Right ventricle myocardium superior (tissue), 1 donor: ENCODE measurements at regions not wholly inside any gene's neighbourhood (a gene's known extent, or its start where the extent isn't known, plus 50 kb on each side); places are given as distances from the start of the nearest gene placed in this dataset.

Experiments used
- ATAC-seq: fragments of 200-7000 bp; cut with Tn5 transposase; one replicate; pipeline ENCODE4 v1.9.1; 2020; ENCODE audit warnings: mild to moderate bottlenecking; ENCODE audit not compliant: poor library complexity
- DNase-seq: peaks from one replicate; pipeline ENCODE4 v3.0.0-alpha.2; 2020
- intact Hi-C: fragments of 100-400 bp; cut with DNase I; formaldehyde crosslinking; loops from one replicate; pipeline ENCODE4 v1.11.2; 2022
- donor health status: DM: no; HTN: yes; CAD: no; lungs with severe emphysema.

DNA sequence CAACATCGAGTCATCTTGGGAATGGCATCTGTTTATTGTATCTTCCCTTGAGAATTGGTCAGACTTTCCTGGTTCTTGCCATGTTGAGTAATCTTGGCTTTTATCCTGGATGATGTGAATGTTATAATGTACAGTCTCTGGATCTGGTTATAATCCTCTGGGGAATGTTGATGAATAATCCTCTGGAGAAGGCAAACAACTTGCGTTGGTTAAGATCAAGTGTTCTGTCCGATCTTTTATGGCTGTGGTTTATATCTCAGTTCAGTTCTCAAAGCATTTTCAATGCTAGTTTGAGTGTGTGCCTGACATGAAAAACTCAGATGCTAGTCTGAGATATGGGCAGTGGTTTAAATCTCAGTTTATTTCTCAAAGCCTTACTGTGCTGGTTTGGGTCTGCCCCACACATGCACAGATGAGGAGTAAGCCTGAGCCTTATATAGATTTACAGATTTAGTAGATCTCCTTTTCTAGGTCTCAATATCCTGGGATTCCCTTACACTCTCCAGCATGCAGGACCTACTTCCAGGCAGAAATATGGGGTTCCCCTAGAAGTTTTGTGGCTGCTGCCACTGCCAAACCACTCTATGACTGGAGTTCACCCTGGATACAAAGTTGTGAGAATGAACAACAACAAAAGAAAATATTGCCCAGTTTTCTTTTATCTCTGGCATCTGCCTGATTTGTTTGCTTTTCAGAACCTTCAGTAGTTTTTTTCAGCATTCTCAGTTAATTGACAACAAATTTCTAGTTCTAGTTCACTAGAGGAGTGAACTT, 191.8 kb upstream of the MAN1A1 start:
- peak; percentile 74 for ATAC-seq
- intact Hi-C loops: no loop called here
- DNase-seq: no peak

DNA sequence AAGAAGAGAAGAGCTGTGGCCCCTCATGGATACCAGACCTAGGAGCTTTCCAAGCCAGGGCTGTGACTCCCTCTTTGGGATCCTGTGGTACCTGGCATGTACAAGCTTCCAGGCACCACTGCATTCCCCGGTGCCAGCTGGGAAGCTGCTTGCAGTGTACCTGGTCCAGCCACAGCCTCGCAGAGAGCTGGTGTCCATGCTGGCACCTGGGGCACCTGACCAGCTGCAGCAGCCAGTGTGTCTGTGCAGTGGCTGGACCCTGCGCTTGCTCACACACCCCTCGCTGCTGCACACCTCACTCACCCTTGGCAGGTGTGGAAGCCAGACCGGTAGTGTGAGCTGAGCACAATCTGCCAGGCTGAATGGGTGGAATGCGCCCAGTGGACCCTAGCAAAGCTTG, 190.9 kb upstream of the MAN1A1 start:
- ATAC-seq (no peak), DNase-seq (peak; percentile 31)
- intact Hi-C loops: no loop called here

DNA sequence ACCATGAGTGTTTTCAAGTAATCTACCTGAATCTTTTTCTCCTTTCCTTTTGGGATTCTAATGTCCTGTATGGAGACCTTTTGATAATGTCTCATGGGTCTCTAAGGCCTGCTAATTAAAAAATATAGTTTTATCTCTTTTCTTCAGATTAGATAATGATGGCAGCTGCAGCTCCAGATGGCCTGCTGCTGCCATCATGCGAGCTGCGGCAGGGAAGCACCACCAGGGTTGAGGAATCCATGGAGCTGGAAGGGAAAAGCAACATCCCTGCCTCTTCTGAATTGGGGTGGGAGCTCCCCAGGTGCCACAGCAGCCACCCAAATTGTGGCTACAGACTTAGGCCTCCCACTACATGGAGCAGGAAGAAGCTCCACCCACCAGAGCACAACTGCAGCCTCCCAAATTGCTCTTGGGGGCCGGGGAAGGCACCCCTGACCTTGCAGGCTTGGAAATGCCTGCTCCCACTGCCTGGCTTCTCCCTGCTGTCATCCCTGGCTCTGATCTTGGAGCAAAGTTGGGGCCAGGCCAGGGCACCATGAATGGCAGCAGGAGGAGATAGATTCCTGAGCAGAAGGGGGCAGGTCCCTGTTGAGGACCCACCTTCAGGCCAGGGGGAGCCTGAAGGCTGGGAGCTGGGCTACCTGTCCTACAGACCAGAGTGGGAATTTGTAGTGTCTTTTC, 189.6 kb upstream of the MAN1A1 start:
- intact Hi-C loops: no loop called here
- no peak for DNase-seq
- ATAC-seq: no peak

DNA sequence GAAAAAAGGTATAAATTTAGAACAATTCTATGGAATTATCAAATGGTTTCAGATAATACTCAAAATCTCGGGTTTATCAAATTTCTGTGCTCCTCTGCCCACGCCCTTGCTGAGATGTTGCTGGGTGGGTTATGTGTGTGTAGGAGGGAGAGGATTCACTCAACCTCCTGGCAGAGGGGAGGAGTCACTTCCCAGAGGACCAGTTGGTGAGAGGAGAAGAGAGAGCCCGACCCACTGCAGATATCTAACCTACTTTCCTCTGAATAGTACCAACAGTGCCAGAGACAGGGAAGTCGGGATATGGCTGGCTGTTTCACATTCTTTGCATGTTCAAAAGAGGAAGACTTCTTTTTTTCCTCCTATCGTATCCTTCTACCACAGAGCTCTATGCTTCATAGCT, 187.1 kb upstream of the MAN1A1 start:
- intact Hi-C loops: no loop called here

DNA sequence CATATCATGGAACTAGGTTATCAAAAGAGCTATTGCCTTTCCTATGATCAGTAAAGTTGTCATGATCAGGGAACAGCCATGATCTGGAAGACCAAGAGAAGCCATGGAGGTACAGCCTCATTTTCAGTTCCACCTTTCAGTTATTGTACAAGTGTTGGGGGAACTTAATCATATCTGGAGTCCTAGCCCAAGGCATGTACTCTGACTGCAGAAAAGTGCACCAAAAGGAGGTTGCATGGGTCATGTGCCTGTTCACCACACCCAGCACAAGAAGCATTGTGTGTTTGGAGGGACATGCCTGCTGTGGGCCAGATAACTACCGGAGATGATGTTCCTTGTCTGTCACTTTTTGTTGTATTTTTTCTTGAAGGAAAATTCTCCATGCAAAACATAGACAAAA, 185.8 kb upstream of the MAN1A1 start:
- intact Hi-C loops: no loop called here
- ATAC-seq (no peak), DNase-seq (no peak)

More for the DNA sequence above, 187.1 kb upstream of the MAN1A1 start:
- ATAC-seq (no peak), DNase-seq (no peak)

DNA sequence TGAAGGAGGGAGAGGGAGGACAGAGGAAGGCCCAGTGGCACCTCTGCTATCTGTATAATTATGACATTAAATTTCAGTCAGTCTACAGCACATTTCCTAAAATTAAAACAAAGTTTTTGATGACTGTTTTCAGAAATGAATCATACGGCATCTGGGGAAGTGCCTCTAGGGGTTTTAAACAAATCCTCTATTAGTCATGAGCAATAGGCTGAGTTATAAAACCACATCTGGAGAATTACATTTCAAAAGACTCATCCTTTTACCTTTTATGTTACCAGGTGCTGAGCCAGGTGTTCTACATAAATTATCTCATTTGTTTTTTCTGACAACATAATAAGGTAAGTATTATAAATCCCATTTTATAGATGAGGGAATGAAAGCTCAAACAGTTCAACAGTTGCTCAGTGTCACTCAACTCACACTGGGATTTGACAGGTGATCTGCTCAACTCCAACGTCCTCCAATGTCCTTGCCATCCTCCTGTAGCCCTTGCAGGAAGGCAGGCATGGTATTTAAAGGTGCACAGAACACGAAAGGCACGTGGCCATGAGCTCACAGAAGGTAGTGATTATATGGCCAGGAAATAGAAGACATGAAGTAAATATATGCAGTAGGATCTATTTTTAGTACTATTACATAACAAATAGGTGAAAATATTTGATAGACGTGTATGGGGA, 184.2 kb upstream of the MAN1A1 start:
- intact Hi-C loops: no loop called here
- no peak for DNase-seq
- peak; percentile 36 for ATAC-seq

DNA sequence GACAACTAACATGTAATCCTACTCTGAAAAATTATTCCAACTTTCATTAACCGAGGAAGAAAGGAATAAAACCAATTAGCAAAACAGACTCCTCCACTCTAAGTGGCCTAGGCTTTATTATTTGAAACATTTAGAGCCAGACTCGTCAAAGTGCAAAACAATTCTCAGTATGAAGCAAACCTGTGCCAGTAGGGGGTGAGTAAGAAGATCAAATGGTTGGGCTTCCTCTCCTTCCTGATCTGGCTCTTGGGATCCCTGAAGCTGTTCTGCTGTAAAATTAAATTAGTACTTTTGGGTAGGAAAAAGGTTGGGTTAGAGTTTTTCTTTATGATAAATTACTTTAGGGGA, 177.6 kb upstream of the MAN1A1 start:
- intact Hi-C loops: no loop called here
- ATAC-seq (no peak), DNase-seq (no peak)

DNA sequence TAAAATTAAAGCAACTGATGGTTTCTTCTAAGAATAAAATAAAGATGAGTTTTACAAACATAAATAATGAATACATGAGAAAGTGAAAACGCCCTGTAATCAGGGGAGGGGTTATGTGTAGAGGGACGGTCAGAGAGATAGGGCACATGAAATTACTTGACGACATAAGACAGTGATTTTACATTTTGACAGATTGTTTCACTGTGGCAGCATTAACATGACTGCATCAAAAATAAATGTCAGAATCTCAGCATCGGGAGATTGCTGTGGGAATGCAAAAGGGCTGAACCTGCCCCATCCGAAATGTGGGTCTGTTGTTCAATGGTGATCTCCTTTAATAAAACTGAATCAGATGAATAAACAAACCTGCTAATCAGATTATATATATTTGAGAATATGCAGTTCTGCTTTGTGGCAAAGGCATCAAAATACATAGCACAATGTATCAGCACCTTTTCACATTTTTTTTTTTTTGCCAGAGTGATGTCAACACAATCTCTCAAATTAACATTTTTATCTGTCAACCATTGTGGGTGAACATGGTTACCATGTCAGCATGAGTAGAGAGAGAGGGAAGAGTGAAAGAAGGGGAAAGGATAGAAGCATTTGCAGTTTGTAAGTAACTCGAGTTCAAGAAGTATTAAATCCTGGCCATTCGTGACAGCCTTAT, 177.1 kb upstream of the MAN1A1 start:
- DNase-seq (no peak), ATAC-seq (no peak)
- intact Hi-C loops: no loop called here

DNA sequence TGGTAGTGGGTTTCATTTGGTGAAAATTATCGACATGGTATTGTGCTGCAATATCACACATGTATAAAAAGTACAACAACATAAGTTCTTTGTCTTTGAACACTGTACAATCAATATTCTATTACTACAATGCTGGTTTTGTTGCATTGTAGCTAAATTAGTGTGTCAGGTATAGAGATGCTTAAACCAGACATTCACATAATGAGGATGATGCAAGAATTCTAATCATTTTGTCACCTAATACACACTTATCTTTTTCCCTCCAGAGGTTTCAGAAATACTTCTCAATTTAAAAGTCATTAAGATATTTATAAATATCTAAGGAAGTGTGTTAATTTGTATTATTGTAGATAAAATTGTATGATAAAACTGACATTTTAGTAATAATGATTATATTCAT, 174.8 kb upstream of the MAN1A1 start:
- no peak for DNase-seq
- ATAC-seq: no peak
- intact Hi-C loops: no loop called here

DNA sequence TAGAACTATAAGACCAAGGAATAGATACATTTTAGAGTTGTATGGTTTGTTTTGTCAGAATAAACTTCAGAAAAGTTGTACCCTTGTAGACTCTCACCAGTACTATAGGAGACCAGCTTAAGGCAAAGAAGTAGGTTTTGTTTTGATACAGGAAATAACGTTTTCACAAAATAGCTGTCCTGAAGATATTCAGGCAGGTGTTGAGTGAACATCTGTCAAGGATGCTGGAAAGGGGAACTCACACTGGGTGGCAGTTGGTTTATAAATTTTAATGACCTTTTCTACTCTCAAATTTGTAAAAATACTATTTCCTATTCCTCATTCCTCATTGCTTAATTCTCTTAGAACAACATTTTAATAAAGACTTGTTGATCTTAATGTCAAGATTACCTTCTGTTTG, 174.0 kb upstream of the MAN1A1 start:
- ATAC-seq: no peak
- DNase-seq: no peak
- intact Hi-C loops: no loop called here

DNA sequence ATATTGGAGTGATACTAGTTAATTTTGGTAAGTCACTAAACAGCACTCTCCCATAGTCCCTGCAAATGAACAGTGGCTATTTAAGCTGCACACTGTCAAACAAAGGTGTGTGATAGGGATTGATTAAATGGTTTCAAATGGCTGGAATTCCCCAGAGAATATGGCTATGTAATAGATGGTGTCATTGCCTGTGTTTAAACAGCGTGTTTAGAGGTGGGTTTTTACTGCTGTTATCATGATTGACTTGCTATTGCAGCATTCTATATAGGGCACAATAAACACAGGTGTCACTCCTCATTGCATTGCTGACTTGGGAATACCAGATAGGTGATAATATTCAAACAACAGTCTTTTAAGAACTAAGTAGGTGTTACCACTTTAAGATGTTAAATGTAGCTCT, 171.7 kb upstream of the MAN1A1 start:
- no peak for ATAC-seq
- DNase-seq: no peak

DNA sequence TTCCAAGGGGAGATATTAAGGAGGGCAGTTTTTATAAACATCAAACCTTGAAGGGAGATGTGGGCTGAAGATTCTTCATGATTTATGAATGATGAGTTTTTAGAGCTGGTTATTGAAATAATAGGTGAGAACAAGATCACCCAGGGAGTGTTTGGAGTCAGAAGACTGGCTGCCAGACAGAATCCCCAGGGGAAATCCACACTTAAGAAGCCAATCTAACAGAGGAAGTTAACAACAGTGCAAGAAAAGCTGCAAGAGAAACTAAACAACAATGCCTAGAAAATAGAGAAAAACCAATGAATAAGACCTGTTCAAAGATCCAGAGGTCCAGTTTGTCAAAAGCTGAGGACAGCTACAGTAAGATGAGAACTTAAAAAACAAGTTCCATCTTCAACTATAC, 167.9 kb upstream of the MAN1A1 start:
- no peak for DNase-seq
- ATAC-seq: no peak
- intact Hi-C loops: no loop called here

More for the DNA sequence above, 171.7 kb upstream of the MAN1A1 start:
- intact Hi-C loops: no loop called here

DNA sequence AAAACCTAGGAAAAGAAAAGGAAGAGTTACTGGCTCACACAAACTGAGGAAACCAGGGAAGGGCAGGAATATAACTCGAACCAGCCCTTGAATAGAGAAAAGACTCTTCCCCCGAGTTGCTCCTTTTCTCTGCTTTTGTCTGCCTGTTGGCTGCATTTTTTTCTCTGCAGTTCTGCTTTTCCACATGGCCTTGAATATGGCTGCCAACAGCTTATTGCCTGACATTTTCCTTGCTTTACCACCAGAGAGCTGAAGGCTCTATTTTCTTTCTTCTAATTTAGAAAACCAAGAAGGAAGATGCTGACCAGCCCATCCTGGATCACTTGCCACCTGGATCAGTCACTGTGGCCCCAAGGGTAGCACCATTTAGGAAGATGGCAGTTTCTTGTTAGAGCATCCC, 164.8 kb upstream of the MAN1A1 start:
- intact Hi-C loops: no loop called here
- DNase-seq (no peak), ATAC-seq (no peak)

DNA sequence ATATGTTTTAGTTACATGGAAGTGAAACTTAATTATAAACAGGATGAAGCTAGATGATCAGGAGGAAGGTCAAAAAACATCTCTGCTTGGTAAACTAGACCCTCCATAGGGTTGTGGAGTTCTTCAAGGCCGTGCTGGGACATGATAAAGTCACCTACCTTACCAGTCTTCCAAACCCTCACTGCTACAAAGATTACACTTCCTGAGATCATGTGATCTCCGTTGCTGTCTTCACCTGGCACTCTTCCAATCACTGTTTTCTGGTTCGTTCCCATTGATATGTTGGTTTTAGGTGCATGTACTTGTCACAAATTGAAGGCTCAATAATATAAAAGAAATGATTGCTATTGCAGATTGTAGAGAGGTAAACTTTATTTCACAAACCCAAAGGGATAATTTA, 161.5 kb upstream of the MAN1A1 start:
- DNase-seq: no peak
- intact Hi-C loops: no loop called here
- no peak for ATAC-seq

DNA sequence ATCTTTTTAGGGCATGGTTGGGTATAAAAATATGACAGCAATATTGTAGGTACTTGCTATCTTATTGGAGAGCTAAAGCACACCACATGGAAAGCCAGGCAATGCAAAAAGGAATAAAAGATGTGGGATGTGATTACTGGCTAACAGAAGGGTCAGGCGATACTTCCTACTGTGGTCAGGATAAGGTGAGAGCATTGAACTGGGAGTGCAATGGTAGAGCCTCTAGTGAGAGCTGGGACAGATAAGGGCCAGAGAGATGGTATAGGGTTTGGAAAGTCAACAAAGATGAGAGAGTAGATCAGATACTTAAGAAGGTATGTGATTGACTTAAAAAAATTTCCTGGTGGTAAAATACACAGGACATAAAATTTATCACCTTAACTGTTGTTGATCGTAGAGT, 160.7 kb upstream of the MAN1A1 start:
- ATAC-seq: no peak
- intact Hi-C loops: no loop called here
- no peak for DNase-seq

DNA sequence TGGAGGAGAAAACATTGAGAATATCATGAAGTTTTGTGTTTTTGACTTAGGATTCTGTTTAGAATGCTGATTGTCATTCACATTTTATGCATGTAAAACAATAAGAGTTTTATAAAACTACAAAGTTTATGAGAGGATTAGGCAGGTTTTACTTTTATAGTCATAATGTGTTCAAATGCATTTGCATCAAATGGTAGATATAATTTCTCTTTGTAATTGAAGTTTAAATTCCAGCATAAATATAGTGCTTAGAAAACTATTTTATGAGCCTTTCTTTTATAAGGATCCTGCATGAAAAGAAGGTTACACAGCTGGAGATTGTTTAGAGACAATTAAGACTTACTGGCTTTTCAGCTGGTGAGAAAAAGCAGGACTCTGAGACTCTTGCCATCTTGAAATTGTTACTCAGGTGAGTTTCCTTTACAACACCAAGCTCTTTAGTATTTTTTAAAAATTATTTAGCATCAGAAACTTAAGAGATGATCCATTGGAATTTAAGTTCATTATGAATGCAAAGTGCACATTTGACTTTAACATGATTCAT, 157.1 kb upstream of the MAN1A1 start:
- no peak for ATAC-seq
- intact Hi-C loops: no loop called here

DNA sequence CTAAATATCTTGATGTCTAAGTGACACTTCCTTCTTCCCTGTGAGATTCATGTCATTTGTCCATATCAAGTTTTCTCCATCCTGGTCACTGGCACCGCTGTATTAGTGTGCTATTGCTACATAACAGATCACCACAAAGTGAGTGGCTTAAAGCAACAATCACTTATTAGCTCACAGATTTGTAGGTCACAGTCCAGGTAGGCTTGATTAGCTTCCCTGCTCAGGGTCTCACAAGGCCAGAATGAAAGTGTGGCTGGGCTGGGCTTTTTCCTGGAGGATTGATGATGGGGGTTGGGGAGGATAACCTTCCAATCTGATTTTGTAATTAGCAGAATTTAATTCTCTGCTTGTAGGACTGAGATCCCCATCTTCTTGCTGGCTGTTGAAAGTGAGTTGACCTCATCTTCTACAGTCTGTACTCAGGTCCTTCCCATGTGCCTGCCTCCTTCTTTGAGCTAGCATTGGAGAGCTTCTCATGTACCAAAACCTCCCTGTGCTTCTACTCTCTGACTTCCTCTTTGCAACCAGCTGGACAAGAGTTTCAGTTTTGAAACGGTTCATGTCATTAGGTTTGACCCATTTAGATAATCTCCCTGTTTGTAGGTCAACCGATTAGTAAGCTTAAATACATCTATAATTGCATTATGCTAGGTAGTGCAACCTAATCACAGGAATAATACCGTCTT, 152.4 kb upstream of the MAN1A1 start:
- DNase-seq (no peak), ATAC-seq (no peak)
- intact Hi-C loops: no loop called here

More for the DNA sequence above, 157.1 kb upstream of the MAN1A1 start:
- no peak for DNase-seq

DNA sequence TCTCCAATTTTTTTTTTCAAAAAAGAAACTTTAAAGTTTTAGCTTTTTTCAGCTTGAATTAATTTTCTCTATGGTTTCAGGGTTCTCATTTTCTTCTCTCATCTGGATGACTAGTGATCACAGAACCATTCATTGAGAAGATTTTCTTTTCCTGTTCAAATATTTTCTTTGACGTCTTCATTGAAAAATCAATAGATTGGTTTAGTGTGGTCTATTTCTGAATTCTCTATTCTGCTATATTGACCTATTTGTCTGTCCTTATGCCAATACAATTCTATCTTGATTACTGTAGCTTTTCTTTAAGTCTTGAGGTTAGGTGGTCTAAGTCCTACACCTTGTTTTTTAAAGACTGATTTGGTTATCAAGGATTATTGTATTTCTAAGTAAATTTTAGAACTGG, 150.2 kb upstream of the MAN1A1 start:
- DNase-seq (no peak), ATAC-seq (no peak)
- intact Hi-C loops: no loop called here
